HG03457 (cell line): ENCODE measurements at regions not wholly inside any gene's neighbourhood (a gene's known extent, or its start where the extent isn't known, plus 50 kb on each side); places are given as distances from the start of the nearest gene placed in this dataset.
"Not testable (repeated sequence)": the region's sequence is repeated elsewhere in the genome, so short reads cannot be mapped to it uniquely, and the experiment has no call there.

Source experiments
- ATAC-seq: cut with Tn5 transposase; IDR thresholded peaks from one replicate; pipeline ENCODE4 v1.9.1; 2021; ENCODE audit warnings: moderate number of reproducible peaks; ENCODE audit not compliant: unreplicated experiment

DNA sequence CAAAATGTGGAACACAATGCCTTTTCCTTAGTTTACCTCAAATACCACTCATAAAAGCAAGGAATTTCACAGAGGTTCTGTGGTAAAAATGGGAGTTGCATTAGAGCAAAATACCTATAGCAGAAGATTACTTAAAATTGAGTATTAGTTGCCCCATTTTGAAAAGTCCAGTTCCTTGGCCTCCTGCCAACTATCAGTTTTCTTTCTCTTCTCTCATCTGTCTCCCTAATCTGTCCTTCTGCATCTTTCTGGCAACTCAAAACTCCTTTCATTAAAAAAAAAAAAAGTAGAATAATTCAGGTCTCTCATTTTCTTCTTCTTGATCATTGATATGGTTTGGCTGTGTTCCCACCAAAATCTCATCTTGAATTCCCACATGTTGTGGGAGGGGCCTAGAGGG lies 127.3 kb downstream of the ATP23 start:
- ATAC-seq = no peak

- ATAC-seq = no peak
These were observed 128.0 kb downstream of the ATP23 start for GRCh38 chr12:58069268-58069963.

GRCh38 chr12:58071994-58072393 lies 130.6 kb downstream of the ATP23 start:
- no peak for ATAC-seq

DNA sequence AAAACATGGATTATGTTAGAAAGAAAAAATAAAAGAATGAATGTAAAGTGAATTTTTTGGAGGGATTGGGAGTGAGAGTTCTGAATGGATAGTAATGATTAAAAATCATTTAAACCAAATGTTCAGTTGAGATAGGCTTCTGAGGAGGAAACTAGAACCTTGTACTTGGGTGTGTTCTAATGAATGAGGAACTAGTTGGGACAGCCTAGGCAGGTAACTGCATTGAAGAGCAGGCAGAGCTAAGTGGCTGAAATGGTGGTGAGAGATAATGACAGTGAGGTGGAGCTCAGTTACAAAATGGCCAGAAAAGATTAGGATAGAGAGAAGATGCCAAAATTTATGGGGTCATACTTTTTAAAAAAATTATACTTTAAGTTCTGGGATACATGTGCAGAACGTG lies 132.9 kb downstream of the ATP23 start:
- ATAC-seq = no peak

- ATAC-seq = no peak
These were observed 138.4 kb downstream of the ATP23 start for GRCh38 chr12:58079806-58080205.

DNA sequence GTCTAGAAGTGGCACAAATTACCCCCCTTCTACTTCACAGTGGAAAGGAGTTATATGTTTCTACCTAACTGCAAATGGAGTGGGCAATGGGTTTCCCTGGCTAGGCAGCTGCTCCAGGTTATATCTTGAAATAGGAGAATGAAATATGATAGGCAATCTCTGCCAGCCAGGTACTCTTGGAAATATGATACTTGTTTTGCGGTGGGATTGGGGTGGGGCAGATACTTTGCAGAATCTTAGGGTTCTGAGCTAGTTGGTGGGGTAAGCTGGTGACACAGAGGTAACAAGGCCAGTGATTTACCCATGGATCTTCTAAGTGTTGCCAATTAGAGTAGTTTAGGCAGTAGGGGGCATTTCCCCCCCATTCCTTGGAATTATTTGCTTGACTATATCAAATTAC lies 140.1 kb downstream of the ATP23 start:
- ATAC-seq = no peak

DNA sequence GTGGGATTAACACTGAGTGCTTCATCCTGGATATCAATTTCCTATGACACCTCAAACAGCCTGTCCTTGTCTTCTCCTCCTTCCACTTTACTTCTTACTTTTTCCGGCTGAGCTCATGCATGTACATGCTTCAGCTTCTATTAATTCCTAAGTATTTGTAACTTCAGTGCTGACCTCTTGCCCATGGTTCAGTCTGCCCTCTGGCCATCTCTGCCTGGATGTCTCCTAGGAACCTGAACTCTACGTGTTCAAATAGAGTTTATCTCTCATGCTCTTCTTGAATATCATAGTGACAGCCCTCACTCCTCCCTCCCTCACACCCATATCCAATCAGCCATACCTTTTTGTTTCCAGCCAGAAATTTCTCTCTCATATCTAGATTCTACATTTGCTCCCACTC lies 141.6 kb downstream of the ATP23 start:
- ATAC-seq = no peak

DNA sequence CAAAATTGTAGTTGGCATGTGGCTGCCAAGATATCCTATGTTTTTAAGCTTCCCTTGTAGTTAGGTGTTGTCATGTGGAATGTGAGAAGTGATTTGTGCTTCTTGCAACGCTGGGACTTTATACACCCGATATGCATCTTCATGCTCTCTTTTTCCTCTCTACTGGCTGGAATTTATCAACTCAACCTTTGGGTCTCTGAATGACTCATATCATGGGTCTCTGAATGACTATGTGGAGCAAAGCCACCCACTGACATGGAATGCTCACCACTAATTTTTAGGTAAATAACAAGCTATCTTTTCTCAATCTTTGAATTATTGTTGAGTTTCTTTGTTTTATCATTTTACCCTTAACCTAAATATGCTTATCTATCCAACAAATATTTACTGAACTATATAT lies 144.6 kb downstream of the ATP23 start:
- no peak for ATAC-seq

DNA sequence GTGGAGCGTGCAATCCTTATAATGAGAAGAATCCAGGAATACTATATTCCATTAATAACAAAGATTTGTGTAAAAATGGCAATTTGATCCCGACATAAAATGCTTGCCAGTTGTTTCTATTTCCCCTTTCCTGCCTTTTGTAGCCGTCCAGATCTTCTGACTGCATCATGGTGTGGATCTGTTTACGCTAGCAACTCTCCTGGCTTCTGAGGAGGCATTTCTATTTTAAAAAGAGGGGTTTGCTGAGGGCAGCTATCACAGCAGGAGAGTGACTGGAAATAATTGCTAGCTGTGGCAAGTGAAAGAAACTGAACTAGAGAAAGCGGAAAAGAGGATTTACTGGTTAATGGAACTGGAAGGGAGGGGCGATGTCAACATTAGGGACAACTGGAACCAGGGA lies 145.6 kb downstream of the ATP23 start:
- no peak for ATAC-seq

DNA sequence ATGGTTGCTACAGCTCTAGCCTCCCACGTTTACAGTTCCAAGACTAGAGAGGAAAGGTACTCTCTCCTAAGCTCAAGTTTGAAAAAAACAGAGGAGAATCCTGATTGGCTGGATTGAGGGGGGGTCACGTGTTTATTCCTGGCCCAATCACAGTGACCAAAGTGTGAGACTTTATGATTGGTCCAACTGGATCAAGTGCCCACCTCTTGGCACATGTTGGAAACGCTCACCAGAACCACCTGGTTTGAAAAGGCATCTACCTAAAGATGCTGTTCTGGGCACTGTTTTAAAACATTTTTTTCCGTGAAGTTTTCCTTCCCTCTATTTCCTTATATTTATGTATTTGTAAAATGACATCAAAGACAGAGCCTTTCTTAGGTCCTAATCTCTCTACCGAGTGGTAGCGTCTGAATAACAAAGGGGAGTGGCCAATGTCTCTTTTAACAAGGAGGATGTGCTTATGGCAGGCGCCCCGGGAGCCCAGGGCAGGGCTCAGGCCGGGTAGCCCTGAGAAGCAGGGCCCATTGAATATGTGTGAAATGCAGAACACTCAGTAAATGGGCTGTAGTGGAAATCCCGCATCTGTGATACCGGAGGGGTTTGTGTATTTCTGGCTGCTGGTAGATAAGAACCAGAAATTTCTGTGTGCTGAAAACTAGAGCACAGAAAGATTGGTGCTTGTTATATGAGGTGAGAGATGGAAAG lies 146.2 kb downstream of the ATP23 start:
- ATAC-seq = no peak

- ATAC-seq = no peak
These were observed 148.2 kb downstream of the ATP23 start for GRCh38 chr12:58089588-58089987.

- ATAC-seq = no peak
These were observed 149.3 kb downstream of the ATP23 start for GRCh38 chr12:58090685-58091084.

GRCh38 chr12:58095002-58095401 lies 153.6 kb downstream of the ATP23 start:
- no peak for ATAC-seq

GRCh38 chr12:58097741-58098140 lies 156.4 kb downstream of the ATP23 start:
- ATAC-seq = no peak

- no peak for ATAC-seq
These were observed 158.1 kb downstream of the ATP23 start for GRCh38 chr12:58099476-58099875.

DNA sequence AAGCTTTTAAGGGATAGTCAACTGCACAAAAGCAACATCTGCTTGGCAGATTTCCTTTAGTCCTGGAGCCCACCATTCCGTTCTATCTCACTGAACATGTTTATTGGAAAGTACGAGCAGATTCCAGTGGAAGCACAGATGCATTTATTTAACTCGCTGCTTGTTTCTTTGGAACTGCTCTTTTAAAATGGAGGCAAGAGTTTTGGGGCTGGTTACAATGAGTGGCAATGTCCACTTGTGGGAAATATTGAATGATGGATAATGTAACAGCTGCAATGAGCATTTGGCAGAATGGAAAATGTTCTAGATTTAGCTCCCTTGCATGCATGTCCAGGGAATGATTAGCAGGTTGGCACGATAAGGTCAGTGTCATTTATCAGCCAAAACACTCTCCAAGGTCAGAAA lies 163.0 kb downstream of the ATP23 start:
- ATAC-seq = no peak

GRCh38 chr12:58105225-58106119 lies 164.1 kb downstream of the ATP23 start:
- ATAC-seq = no peak

DNA sequence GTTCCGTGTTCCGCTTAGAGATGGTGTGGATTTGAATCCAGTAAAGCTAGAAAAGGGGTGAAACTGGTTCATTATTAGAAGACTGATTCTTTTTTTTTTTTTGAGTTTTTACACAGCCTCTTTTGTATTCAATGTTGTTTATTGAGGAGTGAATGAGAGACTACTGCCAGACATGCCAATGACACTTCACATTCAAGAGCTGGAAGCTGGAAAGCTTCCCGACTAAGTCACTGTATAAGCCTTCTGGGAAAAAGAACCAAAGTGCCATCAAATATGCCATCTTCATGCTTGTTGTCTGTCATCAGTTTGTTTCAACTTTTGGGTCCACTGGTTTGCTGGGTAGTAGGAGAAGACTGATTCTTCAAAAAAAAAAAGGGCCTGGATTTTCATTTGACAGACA lies 164.8 kb downstream of the ATP23 start:
- ATAC-seq = no peak

- no peak for ATAC-seq
These were observed 175.8 kb downstream of the ATP23 start for GRCh38 chr12:58117201-58117600.

GRCh38 chr12:58117667-58118066 lies 176.3 kb downstream of the ATP23 start:
- ATAC-seq = no peak

- not testable (repeated sequence) for ATAC-seq
These were observed 184.4 kb downstream of the ATP23 start for GRCh38 chr12:58125761-58126160.
